Renal pelvis (tissue), 1 donor: ENCODE measurements at regions not wholly inside any gene's neighbourhood (a gene's known extent, or its start where the extent isn't known, plus 50 kb on each side); places are given as distances from the start of the nearest gene placed in this dataset.

Experiments used
- DNase-seq: peaks from one replicate; pipeline ENCODE4 v3.0.0-alpha.2; 2013

DNA sequence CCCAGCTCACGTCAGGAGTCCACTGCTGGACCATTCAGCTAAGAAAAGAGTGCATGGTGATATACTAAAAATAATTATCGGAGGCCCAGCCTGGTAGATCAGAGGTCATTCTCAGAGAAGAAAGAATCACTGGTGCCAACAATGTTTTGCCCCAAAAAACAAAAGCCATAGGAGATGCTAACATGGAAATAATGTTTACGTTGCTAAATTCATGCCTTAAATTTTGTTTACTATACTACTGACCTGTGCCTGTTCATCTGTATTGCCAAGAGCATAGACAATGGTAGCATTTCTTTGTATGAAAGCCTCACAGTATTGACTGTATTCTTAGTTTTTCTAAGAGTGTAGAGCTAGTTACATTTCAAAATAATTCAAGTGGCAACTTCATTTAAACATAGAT, 138.1 kb upstream of the GPR149 start:
- DNase-seq, result no peak

GRCh38 chr3:154559623-154560022, 129.6 kb upstream of the GPR149 start:
- no peak for DNase-seq

DNA sequence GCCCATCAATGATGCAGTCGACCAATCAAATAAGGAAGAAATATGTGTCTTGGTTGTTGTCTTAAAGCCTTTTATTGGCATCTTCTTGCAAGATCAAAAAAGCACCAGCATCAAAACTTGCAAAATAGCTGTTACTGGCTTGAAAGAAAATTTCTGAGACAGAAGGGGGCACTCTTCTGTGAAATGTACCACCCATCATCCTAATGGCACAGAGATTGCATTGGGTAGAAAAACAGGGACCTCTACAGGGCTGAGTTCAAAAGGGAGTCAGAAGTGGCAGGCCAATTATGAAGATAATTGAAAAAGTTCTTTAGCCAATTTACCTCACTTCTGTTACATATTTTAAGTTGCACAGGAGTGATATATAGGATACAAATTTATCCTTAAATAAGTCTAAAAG, 122.3 kb upstream of the GPR149 start:
- no peak for DNase-seq

GRCh38 chr3:154549391-154549790, 119.4 kb upstream of the GPR149 start:
- DNase-seq, result no peak

DNA sequence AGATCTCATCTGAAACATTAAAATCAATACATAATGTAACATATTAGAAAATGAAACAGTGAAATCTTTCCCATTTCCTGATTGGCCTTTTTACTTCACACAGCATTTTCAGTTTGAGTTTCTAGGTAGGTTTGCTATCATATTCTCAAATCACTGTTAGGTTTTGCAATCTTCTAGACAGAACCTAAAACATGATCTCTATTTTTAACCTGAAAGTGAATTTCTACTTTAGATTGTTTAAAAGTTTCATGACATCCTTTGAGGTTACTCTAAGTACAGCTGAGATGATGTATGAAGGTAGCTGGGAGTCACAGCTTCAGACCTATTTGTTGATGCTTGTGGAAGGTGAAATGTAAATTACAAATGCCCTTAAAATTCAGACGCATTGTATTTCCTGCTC, 118.4 kb upstream of the GPR149 start:
- no peak for DNase-seq

- DNase-seq, result no peak
Measured at GRCh38 chr3:154542837-154543236, 112.8 kb upstream of the GPR149 start.

DNA sequence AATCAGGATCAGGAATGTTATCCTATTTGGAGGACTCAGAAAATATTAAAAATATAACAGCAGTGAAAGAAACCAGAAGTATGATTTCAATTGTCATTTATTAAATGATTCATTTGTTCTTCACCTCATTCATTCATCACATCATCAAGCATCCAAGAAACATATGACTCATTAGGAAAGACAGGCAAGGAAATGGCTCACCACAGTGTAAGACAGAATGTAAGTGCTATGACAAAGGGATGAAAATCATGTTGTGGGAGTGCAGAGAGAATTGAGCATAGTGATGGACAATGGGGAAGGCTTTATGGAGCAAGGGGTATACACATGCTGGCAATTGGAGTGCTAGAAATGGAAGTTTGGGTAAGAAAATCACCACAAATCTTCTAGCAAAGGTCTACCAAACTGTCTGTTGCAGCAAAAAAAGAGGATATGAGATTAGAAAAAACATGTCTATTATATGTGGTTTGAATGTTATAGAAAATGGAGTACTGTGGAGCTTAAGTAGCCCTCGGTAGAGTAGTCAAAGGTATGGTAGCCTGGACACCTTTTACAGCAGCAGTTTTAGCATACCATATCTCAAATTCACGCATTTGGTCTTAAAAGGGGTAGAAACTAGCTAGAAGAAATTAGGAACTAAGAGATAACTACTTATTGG, 111.1 kb upstream of the GPR149 start:
- no peak for DNase-seq

DNA sequence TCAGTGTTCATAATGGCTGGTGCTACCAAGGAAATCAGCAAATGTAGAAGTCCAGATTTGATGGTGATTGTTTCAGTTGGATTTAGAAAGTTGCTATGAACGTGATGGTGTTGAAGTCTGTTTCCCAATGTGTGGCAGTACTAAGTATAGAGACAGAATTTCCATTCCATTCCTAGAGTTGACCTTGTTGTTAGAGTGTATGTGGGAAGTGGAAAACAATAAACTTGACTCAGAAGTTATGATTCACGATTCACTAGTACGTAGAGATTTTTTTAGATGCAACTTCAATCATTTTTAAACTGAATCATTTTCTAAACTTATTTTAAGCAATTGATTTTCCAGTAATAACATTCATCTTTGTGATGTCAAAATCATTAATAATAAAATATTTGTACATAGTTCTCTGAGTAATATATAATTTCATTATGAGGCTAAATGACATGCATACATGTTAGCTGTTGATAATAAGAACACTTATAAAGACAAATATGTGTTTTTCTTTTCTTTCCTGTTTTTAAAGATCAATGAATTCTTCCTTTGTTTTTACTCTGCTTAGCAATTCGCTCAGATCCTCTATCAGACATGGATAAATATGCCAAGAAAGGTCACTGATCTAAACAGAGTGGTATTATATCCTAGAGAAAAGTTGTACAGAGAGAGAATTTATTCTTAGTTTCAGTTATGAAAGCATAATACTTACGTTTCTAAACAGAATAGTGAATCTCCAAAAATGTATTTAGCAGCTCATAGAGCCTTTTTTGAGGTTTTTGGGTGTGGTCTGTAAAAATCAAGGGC, 108.8 kb upstream of the GPR149 start:
- DNase-seq, result no peak

- DNase-seq, result no peak
Measured at GRCh38 chr3:154536751-154537150, 106.8 kb upstream of the GPR149 start.

- no peak for DNase-seq
Measured at GRCh38 chr3:154522036-154522602, 92.1 kb upstream of the GPR149 start.

- DNase-seq, result no peak
Measured at GRCh38 chr3:154517404-154517803, 87.4 kb upstream of the GPR149 start.

DNA sequence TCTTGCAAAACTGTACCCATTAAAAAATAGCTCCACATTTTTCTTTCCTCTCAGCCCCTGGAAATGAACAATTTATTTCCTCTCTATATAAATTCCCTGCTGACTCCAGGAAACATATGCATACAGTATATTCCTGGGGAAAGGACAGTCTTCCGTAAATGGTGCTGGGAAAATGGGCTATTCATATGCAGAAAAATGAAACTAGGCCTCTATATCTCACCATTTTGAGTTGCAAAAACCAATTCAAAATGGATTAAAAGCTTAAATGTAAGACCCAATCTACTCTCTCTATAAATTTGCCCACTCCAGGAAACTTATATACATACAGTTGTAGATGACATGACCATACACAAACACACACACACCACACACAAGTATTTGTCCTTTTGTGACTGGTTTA, 85.9 kb upstream of the GPR149 start:
- no peak for DNase-seq

DNA sequence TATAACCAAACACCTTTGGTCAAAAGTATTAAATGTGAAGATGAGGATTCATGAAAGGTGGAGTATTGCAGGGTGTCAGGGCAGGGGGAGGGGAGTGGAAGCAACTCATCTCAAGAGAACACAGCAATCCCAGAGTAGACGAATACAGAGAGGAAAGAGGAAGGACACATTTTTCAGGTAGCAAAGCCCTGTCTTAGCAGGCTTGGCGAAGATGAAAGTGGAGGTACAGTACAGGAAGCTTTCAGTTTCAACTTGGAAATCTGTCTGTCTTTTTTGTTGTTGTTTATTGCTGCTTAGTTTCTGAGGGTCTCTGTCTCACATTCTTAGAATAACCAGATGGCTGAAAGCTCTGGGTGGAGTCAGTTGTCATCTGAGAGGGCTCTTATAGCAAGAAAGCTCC, 80.8 kb upstream of the GPR149 start:
- no peak for DNase-seq

GRCh38 chr3:154507727-154508126, 77.7 kb upstream of the GPR149 start:
- no peak for DNase-seq

DNA sequence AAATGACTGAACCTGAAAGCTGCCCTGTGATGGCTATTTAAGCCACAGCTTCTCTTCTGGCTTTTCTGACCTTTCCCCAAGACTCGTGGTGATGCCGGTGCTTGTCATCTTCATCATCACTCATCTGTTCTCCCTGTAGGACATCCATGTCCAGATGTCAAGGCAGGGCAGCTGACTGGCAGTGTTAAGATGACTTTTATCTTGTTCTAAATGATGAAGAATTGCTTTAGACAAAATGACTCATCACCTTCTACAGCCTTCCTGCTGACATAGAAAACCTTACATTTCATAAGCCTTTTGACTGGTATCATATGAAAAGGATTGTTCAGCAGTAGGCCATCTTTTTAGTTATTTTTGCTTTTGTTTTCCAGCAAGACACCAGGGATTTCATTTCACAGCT, 67.0 kb upstream of the GPR149 start:
- DNase-seq, result no peak

DNA sequence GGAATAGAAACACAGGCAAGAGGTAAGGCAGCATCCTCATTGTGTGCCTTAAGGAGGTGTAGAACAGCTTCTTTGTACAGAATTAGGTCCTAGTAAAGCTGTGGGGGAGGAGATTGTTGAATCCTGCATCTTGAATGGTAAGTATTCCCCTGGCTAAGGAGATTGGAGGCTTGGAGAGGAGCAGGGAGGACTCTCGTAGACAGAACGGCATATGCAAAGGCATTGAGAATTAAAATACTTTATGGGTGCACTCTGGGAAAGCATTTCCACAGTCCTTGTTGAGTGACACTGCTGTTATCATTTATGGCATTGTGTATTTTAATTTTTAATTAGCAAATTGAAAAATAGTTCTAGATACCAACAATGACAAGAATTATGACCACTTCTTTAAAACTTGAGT, 66.5 kb upstream of the GPR149 start:
- DNase-seq, result no peak

GRCh38 chr3:154486949-154487348, 57.0 kb upstream of the GPR149 start:
- no peak for DNase-seq

- no peak for DNase-seq
Measured at GRCh38 chr3:154482507-154482906, 52.5 kb upstream of the GPR149 start.

GRCh38 chr3:154480033-154480432, 50.0 kb upstream of the GPR149 start:
- DNase-seq, result no peak
